ENCODE measurements at regions not wholly inside any gene's neighbourhood (a gene's known extent, or its start where the extent isn't known, plus 50 kb on each side); places are given as distances from the start of the nearest gene placed in this dataset.

- FAIRE-seq = no peak
- no peak overlapping the region for H3K9ac ChIP-seq (replicated peaks; ENCODE audit: extremely low read depth, insufficient read depth, low read length)
- no peaks in the 10 kb centered on the region for H3K9me3 ChIP-seq (replicated peaks; ENCODE audit: control insufficient read depth, insufficient read depth, low read length)
- no peaks in the 10 kb centered on the region for H4K20me1 ChIP-seq (replicated peaks; ENCODE audit: control insufficient read depth, extremely low read depth, insufficient read depth, low read length)
- CTCF ChIA-PET = no interaction called here
- POLR2A ChIA-PET = no interaction called here
- H3K4me3 ChIP-seq (replicated peaks in 1 of 3; ENCODE audit: insufficient read depth in 1 of 3, low read depth in 1 of 3, low read length in 3 of 3) = no peak overlapping the region
- H3K9me1 ChIP-seq (replicated peaks; ENCODE audit: control insufficient read depth, extremely low read depth, insufficient read depth, low read length) = no peaks in the 10 kb centered on the region
- no peak overlapping the region for H2AFZ ChIP-seq (ENCODE audit: low read depth, low read length)
- intact Hi-C loops (cut with micrococcal nuclease) = no loop called here
- no peaks in the 10 kb centered on the region for H3K79me2 ChIP-seq (ENCODE audit: control insufficient read depth, insufficient read depth, low read length)
- TF ChIP-seq EZH2 (IDR thresholded peaks at IDR 0.05; ENCODE audit: borderline replicate concordance, low read depth, low read length, severe bottlenecking) (no peak), MAX (IDR thresholded peaks at IDR 0.05; ENCODE audit: insufficient read depth, insufficient read length) (no peak), FOS (IDR thresholded peaks at IDR 0.05; ENCODE audit: borderline replicate concordance, insufficient read depth, low read length) (no peak)
- no peak overlapping the region for H3K27ac ChIP-seq (ENCODE audit: insufficient read depth, low read depth, low read length)
- BruUV-seq (replicated peaks) = no TSS peak
- no peak overlapping the region for H3K4me2 ChIP-seq (ENCODE audit: insufficient read depth, low read length)
- no peaks in the 10 kb centered on the region for H3K27me3 ChIP-seq (ENCODE audit: control insufficient read depth in 2 of 2, insufficient read depth in 2 of 2, low read length in 2 of 2)
- DNase-seq (ENCODE audit: low read depth, low spot score) = no peak
- H3K36me3 ChIP-seq (ENCODE audit: control insufficient read depth in 2 of 2, extremely low read depth in 1 of 2, insufficient read depth in 2 of 2, low read length in 2 of 2) = no peaks in the 10 kb centered on the region
- no peaks in the 10 kb centered on the region for H3K4me1 ChIP-seq (ENCODE audit: control insufficient read depth, extremely low read depth, insufficient read depth, low read length)
- dilution Hi-C loops (cut with MboI; ENCODE audit: extremely low pct_ligation_motif_present, low sequenced_read_pairs) = no loop called here
These were observed 89.7 kb upstream of the ZPBP start for GRCh38 chr7:50182759-50183158.

- dilution Hi-C loops (cut with MboI; ENCODE audit: extremely low pct_ligation_motif_present, low sequenced_read_pairs) = no loop called here
These were observed 88.0 kb upstream of the ZPBP start for GRCh38 chr7:50181081-50181480.

More at GRCh38 chr7:50181081-50181480, 88.0 kb upstream of the ZPBP start:
- POLR2A ChIA-PET = no interaction called here
- H4K20me1 ChIP-seq (replicated peaks; ENCODE audit: control insufficient read depth, extremely low read depth, insufficient read depth, low read length) = no peaks in the 10 kb centered on the region
- no peaks in the 10 kb centered on the region for H3K36me3 ChIP-seq (ENCODE audit: control insufficient read depth in 2 of 2, extremely low read depth in 1 of 2, insufficient read depth in 2 of 2, low read length in 2 of 2)
- H3K27ac ChIP-seq (ENCODE audit: insufficient read depth, low read depth, low read length) = no peak overlapping the region
- CTCF ChIA-PET = no interaction called here
- H2AFZ ChIP-seq (ENCODE audit: low read depth, low read length) = no peak overlapping the region
- FAIRE-seq = no peak
- H3K27me3 ChIP-seq (ENCODE audit: control insufficient read depth in 2 of 2, insufficient read depth in 2 of 2, low read length in 2 of 2) = no peaks in the 10 kb centered on the region
- no peak for DNase-seq (ENCODE audit: low read depth, low spot score)
- TF ChIP-seq EZH2 (IDR thresholded peaks at IDR 0.05; ENCODE audit: borderline replicate concordance, low read depth, low read length, severe bottlenecking) (no peak), MYC (IDR thresholded peaks at IDR 0.05; ENCODE audit: low read depth, low read length) (no peak), POLR2AphosphoS5 (IDR thresholded peaks at IDR 0.05; ENCODE audit: insufficient read depth, low read depth, low read length) (no peak), CTCF (IDR thresholded peaks at IDR 0.05; ENCODE audit: extremely low read depth in 1 of 2, insufficient read depth in 1 of 2, low read depth in 1 of 2, low read length in 2 of 2) (no peak), POLR2A (IDR thresholded peaks at IDR 0.05; ENCODE audit: low read depth, low read length) (no peak)
- intact Hi-C loops (cut with micrococcal nuclease) = no loop called here
- no peaks in the 10 kb centered on the region for H3K79me2 ChIP-seq (ENCODE audit: control insufficient read depth, insufficient read depth, low read length)
- no peaks in the 10 kb centered on the region for H3K9me3 ChIP-seq (replicated peaks; ENCODE audit: control insufficient read depth, insufficient read depth, low read length)
- H3K4me3 ChIP-seq (replicated peaks in 1 of 3; ENCODE audit: insufficient read depth in 1 of 3, low read depth in 1 of 3, low read length in 3 of 3) = no peak overlapping the region
- BruUV-seq (replicated peaks) = no TSS peak
- no peaks in the 10 kb centered on the region for H3K9me1 ChIP-seq (replicated peaks; ENCODE audit: control insufficient read depth, extremely low read depth, insufficient read depth, low read length)
- H3K4me1 ChIP-seq (ENCODE audit: control insufficient read depth, extremely low read depth, insufficient read depth, low read length) = no peaks in the 10 kb centered on the region
- H3K9ac ChIP-seq (replicated peaks; ENCODE audit: extremely low read depth, insufficient read depth, low read length) = no peak overlapping the region
- H3K4me2 ChIP-seq (ENCODE audit: insufficient read depth, low read length) = no peak overlapping the region

All from endothelial cell of umbilical vein (primary cell).